ENCODE measurements at regions not wholly inside any gene's neighbourhood (a gene's known extent, or its start where the extent isn't known, plus 50 kb on each side); places are given as distances from the start of the nearest gene placed in this dataset.

DNA sequence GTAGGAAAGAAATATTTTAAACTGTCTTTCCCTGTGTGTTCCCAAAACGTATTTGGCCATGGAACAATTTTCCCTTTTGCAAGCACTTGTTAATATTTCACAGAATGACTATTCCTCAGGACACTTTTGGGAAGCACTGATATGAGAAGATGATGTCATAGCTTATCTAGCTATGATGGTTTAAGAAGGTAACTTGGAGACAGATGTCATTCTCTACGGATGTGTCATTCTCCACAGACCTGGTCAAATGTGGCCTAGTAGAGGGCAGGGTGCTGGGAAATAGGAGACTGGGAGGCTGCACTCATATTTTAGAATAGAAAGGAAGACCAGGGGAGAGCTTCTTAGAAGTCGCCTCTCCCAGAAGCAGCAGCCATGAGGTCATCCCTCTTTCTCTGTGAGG, 220.7 kb upstream of the GLI3 start:
- no peak for DNase-seq (ENCODE audit: low read depth in 2 of 3, low spot score in 2 of 3)

DNA sequence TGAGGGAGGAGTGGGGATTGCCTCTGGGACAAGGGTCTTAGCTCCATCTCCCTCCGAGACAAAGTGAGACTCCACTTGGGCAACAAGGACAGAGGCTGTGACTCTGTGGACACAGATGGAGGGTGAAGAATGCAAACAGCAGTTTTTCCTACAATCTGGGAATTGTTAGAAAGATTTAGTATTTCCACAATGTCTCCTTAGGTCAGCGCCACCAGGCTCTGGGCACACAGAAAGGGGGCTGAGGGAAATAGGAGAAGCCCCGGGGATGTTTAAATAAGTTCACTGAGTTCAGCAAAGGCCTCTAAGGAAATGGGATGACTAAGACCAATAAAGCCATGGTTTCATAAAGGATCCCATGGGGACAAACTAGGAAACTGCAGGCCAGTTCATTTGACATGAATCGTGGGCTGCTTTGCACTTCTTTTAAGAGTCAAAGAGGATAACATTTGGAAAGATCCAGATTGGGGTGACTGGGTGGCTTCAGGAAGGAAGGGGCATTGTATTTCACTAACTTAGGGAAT, 219.8 kb upstream of the GLI3 start:
- DNase-seq (ENCODE audit: low read depth in 2 of 3, low spot score in 2 of 3): no peak

DNA sequence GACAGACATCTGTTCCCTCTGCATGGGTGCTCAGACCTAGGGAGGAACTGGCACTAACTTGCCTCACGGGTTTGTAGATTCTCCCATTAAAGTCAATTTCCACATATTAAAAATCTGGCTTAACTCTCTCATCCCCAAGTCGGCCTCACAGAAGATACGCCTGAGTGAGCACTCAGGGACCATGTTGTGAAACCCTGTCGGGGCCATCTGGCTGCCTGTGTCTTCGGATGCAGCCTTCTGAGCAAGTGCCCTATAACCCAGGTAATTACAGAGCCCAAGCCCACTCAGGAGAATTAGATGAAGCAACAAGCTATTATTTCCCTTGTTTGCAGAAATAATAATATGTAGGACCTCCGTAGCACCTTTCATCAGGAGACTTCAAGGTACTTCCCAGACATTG, 219.3 kb upstream of the GLI3 start:
- DNase-seq (ENCODE audit: low read depth in 2 of 3, low spot score in 2 of 3): no peak

DNA sequence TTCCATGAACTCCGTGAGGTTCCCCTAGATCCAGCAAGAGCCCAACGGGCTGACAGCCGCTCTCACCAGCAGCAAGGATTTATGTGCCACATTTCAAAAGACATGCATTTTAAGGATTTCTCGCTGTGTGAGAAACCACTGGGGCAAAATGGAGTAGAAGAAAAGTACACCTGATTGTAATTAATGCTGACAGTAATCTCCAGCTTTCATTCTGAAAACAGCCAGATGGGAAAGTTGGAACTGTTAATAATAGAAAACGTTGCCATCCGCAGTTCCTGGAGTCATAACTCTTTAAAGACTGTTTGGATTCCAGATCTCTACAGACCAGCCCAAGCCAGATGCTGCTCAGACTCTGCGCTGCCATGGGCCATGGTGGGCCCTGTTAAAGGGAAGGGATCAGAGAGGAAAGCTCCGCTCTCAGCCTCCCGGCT, 216.9 kb upstream of the GLI3 start:
- DNase-seq (ENCODE audit: low read depth in 2 of 3, low spot score in 2 of 3): no peak

DNA sequence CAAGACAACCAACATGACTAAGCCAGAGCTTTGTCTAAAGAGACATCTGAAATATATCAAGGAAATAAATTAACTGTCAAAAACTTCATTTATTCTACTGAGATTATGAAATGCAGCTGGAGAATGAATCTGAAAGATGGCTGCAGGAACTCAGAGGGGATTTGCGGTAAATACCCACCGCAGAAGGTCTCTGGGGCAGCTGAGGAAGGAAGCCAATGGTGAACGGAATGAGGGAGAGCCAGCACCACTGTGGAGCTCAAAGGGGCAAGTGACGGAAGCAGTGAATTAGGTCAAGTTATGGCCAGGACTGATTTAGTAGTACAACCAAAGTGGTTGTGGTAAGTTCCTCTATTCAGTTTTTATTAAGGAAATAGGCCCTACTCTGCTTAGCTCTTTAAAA, 215.3 kb upstream of the GLI3 start:
- no peak for DNase-seq (ENCODE audit: low read depth in 2 of 3, low spot score in 2 of 3)

DNA sequence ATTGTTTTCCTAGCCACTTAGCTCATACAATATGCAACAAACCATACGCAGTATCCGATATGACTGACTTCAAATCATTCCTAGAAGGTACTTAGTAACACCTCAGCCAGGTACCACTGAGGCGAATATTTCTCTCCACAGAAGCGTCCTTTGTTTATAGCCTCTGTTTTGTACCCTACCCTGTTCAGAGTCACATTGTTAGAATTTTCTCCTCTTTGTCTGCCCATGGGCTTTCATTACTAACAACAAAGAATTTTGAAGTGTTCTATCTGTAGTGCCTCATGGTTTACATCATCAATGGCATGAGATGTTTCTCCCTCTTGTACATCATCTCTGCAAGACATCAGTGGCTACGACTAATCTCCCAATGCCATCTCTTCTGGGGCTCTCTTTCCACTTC, 212.4 kb upstream of the GLI3 start:
- DNase-seq (ENCODE audit: low read depth in 2 of 3, low spot score in 2 of 3): no peak

DNA sequence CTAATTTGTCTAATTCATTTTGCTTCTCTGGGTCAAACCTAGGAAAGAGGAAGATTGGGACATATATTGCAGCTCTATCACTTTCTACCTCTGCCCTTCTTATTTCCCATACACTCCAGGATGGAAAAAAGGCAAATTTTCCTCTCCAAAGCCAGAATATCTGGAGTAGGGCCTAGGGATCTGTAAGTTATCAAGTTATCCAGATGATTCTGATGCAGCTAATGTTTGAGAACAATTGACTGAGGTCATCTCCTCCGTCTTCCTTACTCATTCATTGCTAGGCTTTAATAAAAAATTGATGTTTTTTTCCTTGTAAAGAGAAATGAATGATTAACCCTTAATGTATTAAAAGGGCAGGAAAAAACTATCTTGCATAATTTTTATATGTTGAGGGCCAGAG, 211.9 kb upstream of the GLI3 start:
- DNase-seq (ENCODE audit: low read depth in 2 of 3, low spot score in 2 of 3): no peak

DNA sequence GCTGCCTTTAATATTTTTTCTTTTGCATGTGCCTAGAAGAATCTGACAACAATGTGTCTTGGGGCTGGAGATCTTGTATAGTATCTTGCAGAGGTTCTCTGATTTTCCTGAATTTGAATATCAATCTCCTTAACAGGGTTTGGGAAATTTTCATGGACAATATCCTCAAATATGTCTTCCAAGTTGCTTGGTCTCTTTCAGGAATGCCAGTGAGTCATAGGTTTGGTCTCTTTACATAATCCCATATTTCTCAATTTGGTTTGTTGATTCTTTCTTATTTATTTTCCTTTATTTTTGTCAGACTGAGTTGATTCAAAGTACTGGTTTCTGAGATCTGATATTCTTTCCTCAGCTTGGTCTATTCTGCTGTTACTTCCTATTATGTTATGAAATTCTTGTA, 208.7 kb upstream of the GLI3 start:
- no peak for DNase-seq (ENCODE audit: low read depth in 2 of 3, low spot score in 2 of 3)

DNA sequence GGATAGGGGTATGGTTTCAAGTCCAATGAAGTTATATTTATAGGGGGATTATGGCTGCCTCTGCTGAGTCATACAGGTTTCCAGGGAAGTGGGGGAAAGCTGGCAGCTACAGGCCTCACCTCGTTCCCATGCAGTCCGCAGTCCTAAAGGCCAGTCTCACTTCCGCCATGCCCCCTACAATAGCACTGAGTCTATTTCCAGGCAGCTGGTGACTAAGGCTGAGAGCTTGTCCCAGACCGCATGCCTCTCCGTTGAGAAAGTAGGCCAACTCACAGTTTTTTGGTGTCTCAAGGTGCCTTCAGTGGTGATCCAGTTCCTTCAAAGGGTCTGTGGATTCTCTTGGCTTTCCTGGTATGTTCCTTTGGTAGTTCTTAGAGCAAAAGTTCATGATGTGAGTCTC, 203.9 kb upstream of the GLI3 start:
- no peak for DNase-seq (ENCODE audit: low read depth in 2 of 3, low spot score in 2 of 3)

DNA sequence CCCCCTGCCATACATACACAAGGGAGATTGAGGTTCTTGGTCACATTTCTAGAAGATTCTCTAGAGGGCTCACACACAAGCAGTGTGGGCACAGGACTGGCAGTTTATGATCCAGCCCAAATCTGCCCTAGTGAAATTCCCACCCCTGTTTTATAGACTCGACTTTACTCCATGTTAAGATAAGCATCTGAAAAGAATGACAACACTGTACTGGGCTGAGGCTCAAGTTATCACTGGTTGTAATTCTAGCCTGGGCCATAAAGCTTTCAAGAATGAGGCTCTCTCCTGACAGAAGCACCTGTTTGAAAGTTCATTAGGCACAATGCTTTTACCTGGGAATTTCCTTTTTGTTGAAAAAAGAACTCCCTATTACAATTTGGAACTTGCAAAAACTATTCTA, 195.6 kb upstream of the GLI3 start:
- DNase-seq (ENCODE audit: low read depth in 2 of 3, low spot score in 2 of 3): no peak

DNA sequence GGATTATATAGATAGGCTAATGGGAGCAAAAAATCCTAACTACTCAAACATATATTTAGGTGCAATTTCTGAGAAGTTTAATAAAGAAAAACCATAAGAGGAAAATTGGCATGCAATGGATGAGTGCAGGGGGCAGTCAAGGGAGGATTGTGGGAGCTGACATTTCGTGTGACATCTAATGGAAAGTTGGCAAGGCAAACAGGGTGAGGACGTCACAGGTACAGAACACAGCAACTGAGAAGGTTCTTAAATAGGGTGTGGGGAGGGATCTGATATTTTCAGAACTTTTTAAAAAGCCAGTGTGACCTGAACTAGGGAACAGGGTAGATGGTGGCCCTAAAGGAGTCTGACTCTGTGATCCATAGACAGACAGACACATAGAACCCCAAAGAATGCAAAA, 194.9 kb upstream of the GLI3 start:
- no peak for DNase-seq (ENCODE audit: low read depth in 2 of 3, low spot score in 2 of 3)

DNA sequence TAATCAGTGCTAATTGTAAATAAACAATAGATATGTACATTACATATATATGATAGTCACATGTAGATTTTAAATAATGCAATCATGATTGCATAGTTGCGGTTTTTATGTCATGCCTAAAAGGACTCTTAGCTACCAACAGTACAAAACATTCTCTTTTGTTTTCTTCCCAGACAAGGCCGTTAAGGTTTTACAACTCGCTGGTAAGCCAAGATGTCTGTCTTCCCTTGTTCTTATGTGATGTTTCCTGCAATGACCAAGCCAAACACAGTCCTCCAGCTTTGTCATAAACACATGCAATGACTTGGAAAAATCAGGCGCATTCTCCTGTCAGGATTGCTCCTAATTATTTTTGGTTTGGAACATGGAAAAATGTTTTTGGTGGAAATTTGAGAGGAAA, 192.3 kb upstream of the GLI3 start:
- DNase-seq (ENCODE audit: low read depth in 2 of 3, low spot score in 2 of 3): no peak

DNA sequence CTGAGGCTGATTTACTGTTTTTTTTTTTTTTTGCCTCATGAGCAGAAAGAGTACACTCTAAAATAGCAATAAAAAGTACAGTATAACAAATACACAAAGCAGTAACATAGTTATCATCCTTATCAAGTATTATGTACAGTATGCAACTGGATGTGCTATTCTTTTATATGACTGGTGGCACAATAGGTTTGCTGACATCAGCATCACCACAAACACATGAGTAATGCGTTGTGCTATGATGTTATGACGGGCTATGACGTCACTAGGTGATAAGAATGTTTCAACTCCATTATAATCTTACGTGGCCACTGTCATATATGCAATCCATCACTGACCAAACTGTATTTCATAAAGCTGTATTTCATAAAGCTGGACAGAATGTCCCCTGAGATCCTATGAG, 189.2 kb upstream of the GLI3 start:
- no peak for DNase-seq (ENCODE audit: low read depth in 2 of 3, low spot score in 2 of 3)

DNA sequence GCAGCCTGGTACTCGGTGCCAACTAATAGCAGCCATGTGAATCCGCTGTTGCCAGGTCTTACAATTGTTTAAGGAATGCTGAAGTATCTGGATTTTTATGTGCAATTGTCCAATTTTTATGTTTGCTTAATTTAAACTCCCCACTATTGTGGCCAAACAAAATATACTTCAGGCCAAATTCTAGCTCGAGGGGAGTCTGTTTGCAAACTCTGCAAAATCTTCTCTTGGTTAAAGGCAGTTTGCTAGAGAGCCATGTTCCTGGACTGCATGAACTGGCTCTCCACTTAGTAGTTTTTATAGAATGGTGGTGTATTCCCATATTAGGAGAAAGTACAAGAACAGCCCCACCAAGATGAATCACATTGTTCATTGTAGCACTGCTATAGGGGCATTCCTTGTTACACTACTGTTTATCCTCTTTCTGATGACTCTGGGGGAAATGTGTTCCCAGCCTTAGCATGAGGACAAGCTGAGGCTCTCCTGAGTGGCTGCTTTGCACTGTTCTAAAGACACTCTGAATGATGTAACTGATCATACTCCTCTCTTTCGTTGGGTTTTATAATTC, 178.0 kb upstream of the GLI3 start:
- DNase-seq (ENCODE audit: low read depth in 2 of 3, low spot score in 2 of 3): no peak

DNA sequence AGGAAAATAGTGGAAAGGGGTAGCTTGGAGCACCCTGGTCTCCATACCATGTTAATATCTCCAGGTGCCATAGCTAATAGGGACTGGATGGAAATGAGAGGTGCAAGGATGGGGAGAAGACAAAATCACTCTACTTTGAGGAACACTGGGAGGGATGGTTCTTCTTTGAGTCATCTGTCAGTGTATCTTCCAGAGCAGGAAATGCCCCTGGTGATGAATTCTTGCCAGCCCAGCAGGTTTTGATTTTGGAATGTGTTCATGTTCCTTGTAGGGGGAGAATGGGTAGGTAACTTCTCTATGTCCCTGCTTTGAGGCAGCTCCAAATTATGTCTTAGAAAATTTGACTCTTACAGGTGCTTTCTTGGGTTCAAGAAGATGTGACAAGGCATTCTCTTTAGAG, 177.0 kb upstream of the GLI3 start:
- DNase-seq (ENCODE audit: low read depth in 2 of 3, low spot score in 2 of 3): no peak

DNA sequence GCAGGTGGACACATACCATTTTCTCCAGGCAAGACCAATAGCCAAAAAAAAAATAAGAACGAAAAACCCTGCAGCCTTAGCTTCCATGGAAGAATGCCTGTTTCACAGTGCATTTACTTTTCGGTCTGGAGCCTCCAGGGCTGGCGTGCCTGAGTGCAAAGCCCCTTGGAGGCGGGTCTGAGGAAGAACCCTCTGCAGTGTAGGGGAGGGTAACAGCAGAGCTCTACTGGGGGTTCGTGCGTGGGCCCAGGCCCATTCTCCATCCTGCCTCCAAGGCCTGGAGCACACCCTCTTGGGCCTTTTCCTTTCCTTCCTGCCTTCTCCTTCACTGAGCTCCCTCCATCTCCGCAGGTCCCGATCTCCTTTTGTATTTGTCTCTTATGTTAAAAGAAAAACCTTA, 172.3 kb upstream of the GLI3 start:
- no peak for DNase-seq (ENCODE audit: low read depth in 2 of 3, low spot score in 2 of 3)

DNA sequence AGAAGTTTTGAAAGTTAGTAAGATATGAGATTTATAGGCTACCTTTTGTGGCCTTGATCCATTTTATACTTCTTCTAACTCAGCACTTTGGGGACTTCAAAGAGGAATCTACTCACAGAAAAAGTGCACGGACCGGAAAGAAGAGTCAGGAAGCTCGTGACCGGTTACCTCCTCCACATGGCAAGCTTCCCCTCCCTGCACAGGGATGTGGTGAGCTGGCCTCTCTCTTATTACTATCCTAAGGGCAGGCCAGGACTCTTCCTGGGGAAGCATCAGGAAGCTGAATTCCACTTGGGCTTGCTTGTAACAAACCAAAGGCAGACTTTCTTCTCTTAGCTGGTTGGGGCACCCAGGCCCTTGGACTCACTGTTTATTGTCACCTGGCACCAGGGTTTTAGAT, 170.8 kb upstream of the GLI3 start:
- no peak for DNase-seq (ENCODE audit: low read depth in 2 of 3, low spot score in 2 of 3)

DNA sequence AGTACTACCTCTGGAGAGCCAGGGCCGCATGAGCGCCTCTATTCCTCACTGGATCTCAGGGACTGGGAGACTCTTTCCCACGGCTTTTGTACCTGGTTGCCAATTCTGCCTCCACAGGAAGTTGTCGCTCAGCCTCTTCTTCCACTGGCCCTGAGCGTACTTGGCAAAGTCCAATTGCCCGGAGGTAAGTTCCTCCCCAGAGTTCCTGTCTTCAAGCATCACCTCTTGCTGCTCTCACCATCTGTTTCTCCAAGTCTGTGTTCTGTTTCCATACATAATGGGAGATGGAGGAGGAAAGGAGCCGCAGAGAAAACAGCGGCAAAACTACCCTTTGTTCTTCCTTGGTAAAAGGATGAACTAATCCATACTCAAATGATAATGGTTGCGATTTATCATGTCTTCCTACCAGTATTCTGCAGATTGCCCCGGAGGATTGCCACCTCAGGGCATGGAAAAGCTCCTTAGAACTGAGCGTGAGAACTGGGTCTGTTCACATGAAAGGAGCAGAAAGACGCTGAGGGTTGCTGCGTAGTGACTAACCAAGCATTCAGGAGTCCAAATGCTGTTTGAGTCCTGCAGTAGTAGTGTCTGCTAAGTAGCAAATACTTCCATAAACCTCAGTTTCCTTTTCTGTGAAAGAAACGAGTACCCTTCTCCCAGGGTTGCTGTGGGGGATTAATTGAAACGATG, 170.2 kb upstream of the GLI3 start:
- no peak for DNase-seq (ENCODE audit: low read depth in 2 of 3, low spot score in 2 of 3)

DNA sequence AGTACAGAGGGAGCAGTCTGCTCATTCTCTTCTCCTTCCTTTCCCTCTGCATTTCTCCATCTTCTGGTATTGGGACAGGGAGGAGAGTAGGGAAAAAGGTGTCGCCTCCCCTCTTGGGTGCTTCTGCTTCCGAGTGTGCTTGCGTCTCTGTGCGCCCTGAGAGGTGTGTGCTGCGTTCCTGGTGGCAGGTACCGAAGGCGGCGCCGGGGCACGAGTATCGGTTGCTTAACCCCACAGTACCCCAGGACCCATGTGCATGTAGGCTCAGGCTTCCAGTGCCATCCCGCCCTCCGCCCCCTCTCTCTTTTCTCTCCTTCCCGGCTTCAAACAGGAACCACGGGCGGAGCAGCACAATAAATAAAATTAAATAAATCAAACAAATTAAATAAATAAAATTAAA, 169.3 kb upstream of the GLI3 start:
- no peak for DNase-seq (ENCODE audit: low read depth in 2 of 3, low spot score in 2 of 3)

DNA sequence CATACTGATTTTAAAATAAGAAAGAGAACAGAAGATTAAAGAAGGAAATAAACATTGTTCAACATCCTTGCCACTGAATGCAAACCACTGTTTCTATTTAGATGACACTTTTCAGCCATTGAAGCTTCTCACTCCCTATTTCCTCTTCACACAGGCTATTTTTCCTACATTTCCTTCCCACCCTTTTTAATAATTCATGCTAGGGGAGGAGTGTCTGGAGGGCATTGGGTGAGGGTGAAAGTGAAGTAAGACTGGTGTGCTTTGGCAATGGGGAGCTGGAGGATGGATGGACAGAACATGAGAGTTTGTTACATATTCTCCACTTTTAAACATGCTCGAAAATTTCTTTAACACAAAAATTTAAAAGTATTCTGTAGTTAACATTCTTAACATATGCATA, 168.8 kb upstream of the GLI3 start:
- DNase-seq (ENCODE audit: low read depth in 2 of 3, low spot score in 2 of 3): no peak

DNA sequence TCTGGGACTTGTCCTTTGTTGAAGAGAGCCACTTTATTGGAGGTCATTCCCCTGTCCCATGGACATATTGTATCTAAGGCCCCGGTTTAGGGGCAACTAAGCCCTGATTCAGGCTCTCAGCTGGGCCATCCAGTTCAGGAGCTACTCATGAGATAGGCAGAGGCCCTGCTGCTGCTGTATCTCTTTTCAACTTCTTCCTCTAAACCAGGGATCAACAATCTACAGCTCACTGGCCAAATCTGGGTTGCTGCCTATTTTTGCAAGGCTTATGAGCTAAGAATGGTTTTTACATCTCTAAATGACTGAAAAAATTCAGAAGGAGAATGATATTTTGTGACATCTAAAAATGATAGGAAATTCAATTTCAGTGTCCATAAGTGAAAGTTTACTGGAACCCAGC, 166.8 kb upstream of the GLI3 start:
- no peak for DNase-seq (ENCODE audit: low read depth in 2 of 3, low spot score in 2 of 3)

DNA sequence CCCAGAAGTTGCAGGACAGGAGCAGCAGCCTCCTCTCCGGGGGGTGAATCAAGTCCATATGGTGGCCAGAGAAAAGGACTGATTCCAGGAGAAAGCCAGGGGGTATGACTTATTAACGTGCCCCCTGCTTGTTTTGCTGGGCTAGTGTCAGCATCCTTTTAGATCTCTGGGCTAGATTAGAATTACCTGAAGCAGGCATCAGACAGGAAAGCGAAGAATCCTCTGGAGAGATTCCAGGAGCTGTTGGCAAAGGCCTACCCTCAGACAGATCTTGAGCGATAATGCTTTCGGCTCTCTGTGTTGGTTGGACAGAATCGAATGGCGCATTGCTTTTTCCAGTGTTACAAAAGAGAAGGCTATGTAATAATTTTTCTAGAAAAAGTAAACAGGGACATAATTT, 164.0 kb upstream of the GLI3 start:
- no peak for DNase-seq (ENCODE audit: low read depth in 2 of 3, low spot score in 2 of 3)

DNA sequence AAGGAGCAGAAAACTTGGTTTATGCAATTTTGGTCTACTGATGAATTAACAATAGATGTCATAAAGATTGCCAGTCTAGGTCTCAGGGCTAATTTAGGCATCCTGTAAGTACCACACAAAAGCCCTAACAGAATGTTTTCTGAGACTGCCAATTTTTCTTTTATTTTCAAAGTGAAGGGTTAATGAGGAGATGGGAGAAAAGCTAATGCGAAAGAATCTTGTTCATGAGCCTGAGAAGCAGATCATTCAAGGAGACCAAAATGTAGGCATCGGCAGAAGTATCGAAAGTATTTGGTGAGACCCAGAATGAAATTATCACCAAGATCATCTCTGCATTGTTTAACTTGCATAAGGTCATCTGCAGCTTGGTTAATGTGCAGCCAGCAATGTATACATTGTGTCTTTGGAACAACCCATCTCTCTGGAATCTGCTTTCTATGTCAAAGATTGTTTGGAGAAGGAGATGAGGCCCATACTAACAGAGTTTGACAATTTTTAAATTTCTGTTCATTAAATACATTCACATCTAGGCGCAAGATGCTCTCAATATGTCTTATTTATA, 163.3 kb upstream of the GLI3 start:
- DNase-seq (ENCODE audit: low read depth in 2 of 3, low spot score in 2 of 3): no peak

Data from activated CD8-positive, alpha-beta memory T cell treated with anti-CD3 and anti-CD28 coated beads for 48 hours (primary cell).